ENCODE measurements at regions not wholly inside any gene's neighbourhood (a gene's known extent, or its start where the extent isn't known, plus 50 kb on each side); places are given as distances from the start of the nearest gene placed in this dataset.

GRCh38 chr22:27192135-27192829 lies 534.9 kb downstream of the MIAT start:
- intact Hi-C loops (cut with DNase I), result no loop called here
- DNase-seq (ENCODE audit: low spot score), result no peak

GRCh38 chr22:27193215-27193614 lies 535.8 kb downstream of the MIAT start:
- intact Hi-C loops (cut with DNase I), result no loop called here

GRCh38 chr22:27193636-27194035 lies 536.2 kb downstream of the MIAT start:
- intact Hi-C loops (cut with DNase I), result no loop called here
- DNase-seq (ENCODE audit: low spot score), result no peak

More at GRCh38 chr22:27193215-27193614, 535.8 kb downstream of the MIAT start:
- no peak for DNase-seq (ENCODE audit: low spot score)

GRCh38 chr22:27194096-27194748 lies 536.8 kb downstream of the MIAT start:
- DNase-seq (ENCODE audit: low spot score), result no peak
- intact Hi-C loops (cut with DNase I), result no loop called here

- intact Hi-C loops (cut with DNase I), result no loop called here
- peak; percentile 84 for DNase-seq (ENCODE audit: low spot score)
Measured at GRCh38 chr22:27195094-27195493, 537.7 kb downstream of the MIAT start.

- no peak for DNase-seq (ENCODE audit: low spot score)
- intact Hi-C loops (cut with DNase I), result no loop called here
Measured at GRCh38 chr22:27195494-27195893, 538.1 kb downstream of the MIAT start.

- intact Hi-C loops (cut with DNase I), result no loop called here
- DNase-seq (ENCODE audit: low spot score), result no peak
Measured at GRCh38 chr22:27196606-27197005, 539.2 kb downstream of the MIAT start.

- no peak for DNase-seq (ENCODE audit: low spot score)
- intact Hi-C loops (cut with DNase I), result no loop called here
Measured at GRCh38 chr22:27197052-27197451, 539.7 kb downstream of the MIAT start.

- intact Hi-C loops (cut with DNase I), result no loop called here
- no peak for DNase-seq (ENCODE audit: low spot score)
Measured at GRCh38 chr22:27197618-27198017, 540.2 kb downstream of the MIAT start.

GRCh38 chr22:27198518-27199035 lies 541.2 kb downstream of the MIAT start:
- intact Hi-C loops (cut with DNase I), result no loop called here

GRCh38 chr22:27199354-27199753 lies 542.0 kb downstream of the MIAT start:
- no peak for DNase-seq (ENCODE audit: low spot score)
- intact Hi-C loops (cut with DNase I), result no loop called here

More at GRCh38 chr22:27198518-27199035, 541.2 kb downstream of the MIAT start:
- no peak for DNase-seq (ENCODE audit: low spot score)

GRCh38 chr22:27201276-27201675 lies 543.9 kb downstream of the MIAT start:
- DNase-seq (ENCODE audit: low spot score), result no peak
- intact Hi-C loops (cut with DNase I), result no loop called here

- intact Hi-C loops (cut with DNase I), result no loop called here
Measured at GRCh38 chr22:27201741-27202140, 544.4 kb downstream of the MIAT start.

GRCh38 chr22:27203276-27203660 lies 545.9 kb downstream of the MIAT start:
- no peak for DNase-seq (ENCODE audit: low spot score)
- intact Hi-C loops (cut with DNase I), result no loop called here

More at GRCh38 chr22:27201741-27202140, 544.4 kb downstream of the MIAT start:
- DNase-seq (ENCODE audit: low spot score), result no peak

- no peak for DNase-seq (ENCODE audit: low spot score)
- intact Hi-C loops (cut with DNase I), result no loop called here
Measured at GRCh38 chr22:27204280-27204679, 546.9 kb downstream of the MIAT start.

- intact Hi-C loops (cut with DNase I), result loop anchor here in 1 of 2 donors (1.0 kb wide), 1 partner anchor 35 kb away; no protein-coding TSS in a partner anchor
- no peak for DNase-seq (ENCODE audit: low spot score)
Measured at GRCh38 chr22:27204817-27205216, 547.4 kb downstream of the MIAT start.

GRCh38 chr22:27205492-27206373 lies 548.3 kb downstream of the MIAT start:
- intact Hi-C loops (cut with DNase I), result loop anchor here in 1 of 2 donors (1.0 kb wide), 1 partner anchor 35 kb away; no protein-coding TSS in a partner anchor
- no peak for DNase-seq (ENCODE audit: low spot score)

- intact Hi-C loops (cut with DNase I), result loop anchor here in 1 of 2 donors (1.0 kb wide), 1 partner anchor 41 kb away; no protein-coding TSS in a partner anchor
- DNase-seq (ENCODE audit: low spot score), result no peak
Measured at GRCh38 chr22:27206374-27207133, 549.2 kb downstream of the MIAT start.

- intact Hi-C loops (cut with DNase I), result loop anchor here in 1 of 2 donors (1.0 kb wide), 1 partner anchor 40 kb away; no protein-coding TSS in a partner anchor
- no peak for DNase-seq (ENCODE audit: low spot score)
Measured at GRCh38 chr22:27207266-27207665, 549.9 kb downstream of the MIAT start.
